ENCODE measurements at regions not wholly inside any gene's neighbourhood (a gene's known extent, or its start where the extent isn't known, plus 50 kb on each side); places are given as distances from the start of the nearest gene placed in this dataset.
A peak's percentile ranks its signal among the peaks of the same experiment; 100 is the strongest.

- H3K9me3 ChIP-seq: no peaks in the 10 kb centered on the region
- H3K36me3 ChIP-seq: no peaks in the 10 kb centered on the region
- H3K27ac ChIP-seq: no peak overlapping the region
- no peak overlapping the region for H3K4me3 ChIP-seq
- no peak for TF ChIP-seq Cebpa-rat (IDR thresholded peaks at IDR 0.05)
- H3K4me2 ChIP-seq: no peak overlapping the region
- no peak overlapping the region for H3K9ac ChIP-seq
- no peaks in the 10 kb centered on the region for H3K4me1 ChIP-seq
- H4K20me1 ChIP-seq: no peaks in the 10 kb centered on the region
- no peaks in the 10 kb centered on the region for H3K27me3 ChIP-seq
These were observed 855.1 kb downstream of the SORCS1 start for GRCh38 chr10:106309376-106309775.

- TF ChIP-seq Cebpa-rat (IDR thresholded peaks at IDR 0.05): no peak
- Histone ChIP-seq H3K27ac (no peak overlapping the region), H3K27me3 (no peaks in the 10 kb centered on the region), H3K9ac (no peak overlapping the region), H3K4me1 (no peaks in the 10 kb centered on the region), H3K36me3 (no peaks in the 10 kb centered on the region), H3K4me3 (no peak overlapping the region), H3K4me2 (no peak overlapping the region), H3K9me3 (no peaks in the 10 kb centered on the region), H4K20me1 (no peaks in the 10 kb centered on the region)
These were observed 856.2 kb downstream of the SORCS1 start for GRCh38 chr10:106308284-106308683.

- Histone ChIP-seq H3K4me2 (no peak overlapping the region), H3K9me3 (no peaks in the 10 kb centered on the region), H3K4me1 (no peaks in the 10 kb centered on the region), H3K36me3 (no peaks in the 10 kb centered on the region), H4K20me1 (no peaks in the 10 kb centered on the region), H3K4me3 (no peak overlapping the region), H3K27ac (no peak overlapping the region), H3K9ac (no peak overlapping the region), H3K27me3 (no peaks in the 10 kb centered on the region)
- no peak for TF ChIP-seq Cebpa-rat (IDR thresholded peaks at IDR 0.05)
These were observed 860.5 kb downstream of the SORCS1 start for GRCh38 chr10:106304056-106304455.

- no peak overlapping the region for H3K27ac ChIP-seq
- no peak overlapping the region for H3K4me2 ChIP-seq
- H4K20me1 ChIP-seq: no peaks in the 10 kb centered on the region
- no peaks in the 10 kb centered on the region for H3K9me3 ChIP-seq
- H3K27me3 ChIP-seq: no peaks in the 10 kb centered on the region
- no peak overlapping the region for H3K9ac ChIP-seq
- no peak for TF ChIP-seq Cebpa-rat (IDR thresholded peaks at IDR 0.05)
- H3K4me3 ChIP-seq: no peak overlapping the region
- H3K36me3 ChIP-seq: no peaks in the 10 kb centered on the region
- H3K4me1 ChIP-seq: no peaks in the 10 kb centered on the region
These were observed 861.5 kb downstream of the SORCS1 start for GRCh38 chr10:106302961-106303360.

- Histone ChIP-seq H3K27ac (no peak overlapping the region), H3K36me3 (no peaks in the 10 kb centered on the region), H3K4me1 (no peaks in the 10 kb centered on the region), H3K4me3 (no peak overlapping the region), H3K9ac (no peak overlapping the region), H3K9me3 (no peaks in the 10 kb centered on the region), H4K20me1 (no peaks in the 10 kb centered on the region), H3K27me3 (no peaks in the 10 kb centered on the region), H3K4me2 (no peak overlapping the region)
- TF ChIP-seq Cebpa-rat (IDR thresholded peaks at IDR 0.05): no peak
These were observed 863.4 kb downstream of the SORCS1 start for GRCh38 chr10:106301146-106301545.

GRCh38 chr10:106296750-106297392 lies 867.6 kb downstream of the SORCS1 start:
- H3K9ac ChIP-seq: no peak overlapping the region
- no peak overlapping the region for H3K4me2 ChIP-seq
- no peaks in the 10 kb centered on the region for H4K20me1 ChIP-seq
- no peaks in the 10 kb centered on the region for H3K9me3 ChIP-seq
- H3K4me1 ChIP-seq: no peaks in the 10 kb centered on the region
- no peak overlapping the region for H3K27ac ChIP-seq
- no peaks in the 10 kb centered on the region for H3K36me3 ChIP-seq
- TF ChIP-seq Cebpa-rat (IDR thresholded peaks at IDR 0.05): no peak
- no peaks in the 10 kb centered on the region for H3K27me3 ChIP-seq
- H3K4me3 ChIP-seq: no peak overlapping the region

GRCh38 chr10:106284802-106285587 lies 879.5 kb downstream of the SORCS1 start:
- TF ChIP-seq Cebpa-rat (IDR thresholded peaks at IDR 0.05): no peak

GRCh38 chr10:106280896-106281460 lies 883.5 kb downstream of the SORCS1 start:
- Histone ChIP-seq H3K4me2 (no peak overlapping the region), H4K20me1 (no peaks in the 10 kb centered on the region), H3K4me3 (no peak overlapping the region), H3K9me3 (peaks cover 6% of the 10 kb centered on the region), H3K36me3 (no peaks in the 10 kb centered on the region), H3K9ac (no peak overlapping the region), H3K27ac (no peak overlapping the region), H3K27me3 (no peaks in the 10 kb centered on the region), H3K4me1 (peaks cover 22% of the 10 kb centered on the region)
- TF ChIP-seq Cebpa-rat (IDR thresholded peaks at IDR 0.05): no peak

More at GRCh38 chr10:106284802-106285587, 879.5 kb downstream of the SORCS1 start:
- no peaks in the 10 kb centered on the region for H3K36me3 ChIP-seq
- no peak overlapping the region for H3K9ac ChIP-seq
- no peak overlapping the region for H3K27ac ChIP-seq
- no peaks in the 10 kb centered on the region for H3K27me3 ChIP-seq
- H3K9me3 ChIP-seq: peaks cover 6% of the 10 kb centered on the region
- no peaks in the 10 kb centered on the region for H3K4me1 ChIP-seq
- H3K4me3 ChIP-seq: no peak overlapping the region
- no peak overlapping the region for H3K4me2 ChIP-seq
- no peaks in the 10 kb centered on the region for H4K20me1 ChIP-seq

GRCh38 chr10:106278383-106278782 lies 886.1 kb downstream of the SORCS1 start:
- Histone ChIP-seq H3K9me3 (peaks cover 6% of the 10 kb centered on the region), H3K4me3 (no peak overlapping the region), H3K27me3 (no peaks in the 10 kb centered on the region), H3K27ac (peak overlapping the region; percentile 75), H3K9ac (0 out of 2 replicates have a peak overlapping the region, but pooled peaks have one; percentile 48), H3K4me2 (peak overlapping the region; percentile 69), H3K4me1 (peaks cover 22% of the 10 kb centered on the region), H4K20me1 (no peaks in the 10 kb centered on the region), H3K36me3 (no peaks in the 10 kb centered on the region)
- TF ChIP-seq Cebpa-rat (IDR thresholded peaks at IDR 0.05): no peak

- TF ChIP-seq Cebpa-rat (IDR thresholded peaks at IDR 0.05): no peak
- H3K4me3 ChIP-seq: no peak overlapping the region
- H4K20me1 ChIP-seq: no peaks in the 10 kb centered on the region
These were observed 893.3 kb downstream of the SORCS1 start for GRCh38 chr10:106271237-106271636.

More at GRCh38 chr10:106271237-106271636, 893.3 kb downstream of the SORCS1 start:
- Histone ChIP-seq H3K27me3 (no peaks in the 10 kb centered on the region), H3K4me1 (no peaks in the 10 kb centered on the region), H3K36me3 (no peaks in the 10 kb centered on the region), H3K9me3 (no peaks in the 10 kb centered on the region), H3K9ac (no peak overlapping the region), H3K27ac (no peak overlapping the region), H3K4me2 (no peak overlapping the region)

Measured in BLaER1 (cell line).